ENCODE measurements at regions not wholly inside any gene's neighbourhood (a gene's known extent, or its start where the extent isn't known, plus 50 kb on each side); places are given as distances from the start of the nearest gene placed in this dataset.

DNA sequence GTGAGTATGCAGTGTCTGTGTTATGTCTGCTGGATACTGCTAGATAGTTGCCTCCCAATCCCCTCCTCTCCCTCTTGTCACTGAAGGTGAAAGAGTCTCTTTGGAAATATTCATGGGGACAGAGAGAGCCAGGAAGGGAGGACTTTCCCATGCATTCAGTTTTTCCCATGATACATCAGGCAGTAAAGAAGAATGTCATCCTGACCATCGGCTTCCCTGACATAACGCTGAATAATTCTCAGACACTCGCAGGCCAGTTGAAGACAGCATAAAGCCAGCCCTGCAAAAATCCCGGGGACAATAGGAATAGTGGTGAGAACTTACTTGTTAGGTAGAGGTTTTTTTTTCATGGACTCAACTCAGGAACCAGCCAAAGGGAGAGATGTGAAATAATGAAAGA is 58.1 kb downstream of the KLF4 start:
- no peak overlapping the region for H2AFZ ChIP-seq (ENCODE audit: low read length)
- no peaks in the 10 kb centered on the region for H3K4me1 ChIP-seq (ENCODE audit: insufficient read depth, low read length, poor library complexity, severe bottlenecking)
- TF ChIP-seq, protein P1, sequence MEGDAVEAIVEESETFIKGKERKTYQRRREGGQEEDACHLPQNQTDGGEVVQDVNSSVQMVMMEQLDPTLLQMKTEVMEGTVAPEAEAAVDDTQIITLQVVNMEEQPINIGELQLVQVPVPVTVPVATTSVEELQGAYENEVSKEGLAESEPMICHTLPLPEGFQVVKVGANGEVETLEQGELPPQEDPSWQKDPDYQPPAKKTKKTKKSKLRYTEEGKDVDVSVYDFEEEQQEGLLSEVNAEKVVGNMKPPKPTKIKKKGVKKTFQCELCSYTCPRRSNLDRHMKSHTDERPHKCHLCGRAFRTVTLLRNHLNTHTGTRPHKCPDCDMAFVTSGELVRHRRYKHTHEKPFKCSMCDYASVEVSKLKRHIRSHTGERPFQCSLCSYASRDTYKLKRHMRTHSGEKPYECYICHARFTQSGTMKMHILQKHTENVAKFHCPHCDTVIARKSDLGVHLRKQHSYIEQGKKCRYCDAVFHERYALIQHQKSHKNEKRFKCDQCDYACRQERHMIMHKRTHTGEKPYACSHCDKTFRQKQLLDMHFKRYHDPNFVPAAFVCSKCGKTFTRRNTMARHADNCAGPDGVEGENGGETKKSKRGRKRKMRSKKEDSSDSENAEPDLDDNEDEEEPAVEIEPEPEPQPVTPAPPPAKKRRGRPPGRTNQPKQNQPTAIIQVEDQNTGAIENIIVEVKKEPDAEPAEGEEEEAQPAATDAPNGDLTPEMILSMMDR (conservative IDR thresholded peaks at IDR 0.05; ENCODE audit: low read length): no peak
- no peak for TF ChIP-seq EZH2phosphoT487 (IDR thresholded peaks at IDR 0.05; ENCODE audit: borderline replicate concordance)
- no peaks in the 10 kb centered on the region for H3K9me3 ChIP-seq (ENCODE audit: insufficient read depth, low read depth, low read length)
- H3K79me2 ChIP-seq (ENCODE audit: insufficient read depth, low read length): no peaks in the 10 kb centered on the region
- no peak overlapping the region for H3K4me2 ChIP-seq (ENCODE audit: low read depth, low read length, poor library complexity, severe bottlenecking)
- H3K9ac ChIP-seq (ENCODE audit: low read depth, low read length, poor library complexity, severe bottlenecking): no peak overlapping the region
- no peaks in the 10 kb centered on the region for H4K20me1 ChIP-seq (ENCODE audit: insufficient read depth, low read length, poor library complexity, severe bottlenecking)
- no peaks in the 10 kb centered on the region for H3K9me2 ChIP-seq (replicated peaks; ENCODE audit: low read depth, low read length)
- no peaks in the 10 kb centered on the region for H3K36me3 ChIP-seq (ENCODE audit: insufficient read depth, low read length)
- H3K4me3 ChIP-seq (ENCODE audit: low read length, poor library complexity, severe bottlenecking): no peak overlapping the region
- no peaks in the 10 kb centered on the region for H3F3A ChIP-seq (ENCODE audit: low read depth)
- no peaks in the 10 kb centered on the region for H3K27me3 ChIP-seq (ENCODE audit: insufficient read depth, low read length, poor library complexity, severe bottlenecking)

DNA sequence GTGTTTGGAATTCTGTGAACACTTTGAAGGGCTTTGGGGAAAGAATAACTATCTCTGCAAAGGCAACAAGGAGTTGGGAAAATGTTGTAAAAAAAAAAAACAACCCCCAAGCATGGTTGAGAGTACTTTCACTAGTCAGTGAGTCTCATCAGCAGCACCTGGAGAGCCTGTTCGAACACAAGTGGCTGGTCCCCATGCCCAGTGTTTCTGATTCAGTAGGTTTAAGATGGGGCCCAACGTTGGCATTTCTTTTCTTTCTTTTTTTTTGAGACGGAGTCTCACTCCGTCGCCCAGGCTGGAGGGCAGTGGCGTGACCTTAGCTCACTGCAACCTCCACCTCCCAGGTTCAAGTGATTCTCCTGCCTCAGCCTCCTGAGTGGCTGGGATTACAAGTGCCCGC is 59.5 kb downstream of the KLF4 start:
- Histone ChIP-seq H3K4me3 (ENCODE audit: low read length, poor library complexity, severe bottlenecking) (no peak overlapping the region), H3K9ac (ENCODE audit: low read depth, low read length, poor library complexity, severe bottlenecking) (no peak overlapping the region), H2AFZ (ENCODE audit: low read length) (no peak overlapping the region), H3F3A (ENCODE audit: low read depth) (no peaks in the 10 kb centered on the region), H3K9me2 (replicated peaks; ENCODE audit: low read depth, low read length) (no peaks in the 10 kb centered on the region), H4K20me1 (ENCODE audit: insufficient read depth, low read length, poor library complexity, severe bottlenecking) (no peaks in the 10 kb centered on the region), H3K36me3 (ENCODE audit: insufficient read depth, low read length) (no peaks in the 10 kb centered on the region), H3K27me3 (ENCODE audit: insufficient read depth, low read length, poor library complexity, severe bottlenecking) (no peaks in the 10 kb centered on the region), H3K9me3 (ENCODE audit: insufficient read depth, low read depth, low read length) (no peaks in the 10 kb centered on the region), H3K79me2 (ENCODE audit: insufficient read depth, low read length) (no peaks in the 10 kb centered on the region), H3K4me1 (ENCODE audit: insufficient read depth, low read length, poor library complexity, severe bottlenecking) (no peaks in the 10 kb centered on the region), H3K4me2 (ENCODE audit: low read depth, low read length, poor library complexity, severe bottlenecking) (no peak overlapping the region)
- TF ChIP-seq, protein P1 (conservative IDR thresholded peaks at IDR 0.05; ENCODE audit: low read length): no peak
- TF ChIP-seq EZH2phosphoT487 (IDR thresholded peaks at IDR 0.05; ENCODE audit: borderline replicate concordance): no peak

DNA sequence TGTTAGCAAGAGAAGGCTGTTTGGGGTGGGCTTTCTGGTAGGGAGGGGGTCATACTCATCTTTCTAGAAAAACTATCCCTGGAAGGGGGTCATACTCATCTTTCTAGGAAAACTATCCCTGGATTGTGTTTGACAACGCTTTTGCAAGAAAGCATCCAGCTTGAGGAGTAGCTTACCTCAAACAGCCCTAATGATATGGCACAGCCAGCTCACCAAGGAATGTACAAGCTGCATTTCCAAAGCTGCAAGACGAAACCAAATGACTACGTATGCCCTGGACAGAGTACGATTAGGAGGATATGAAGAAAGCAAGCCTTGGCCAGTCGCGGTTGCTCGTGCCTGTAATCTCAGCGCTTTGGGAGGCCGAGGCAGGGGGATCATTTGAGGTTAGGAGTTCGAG is 63.4 kb downstream of the KLF4 start:
- no peak for TF ChIP-seq EZH2phosphoT487 (IDR thresholded peaks at IDR 0.05; ENCODE audit: borderline replicate concordance)
- TF ChIP-seq, protein P1 (conservative IDR thresholded peaks at IDR 0.05; ENCODE audit: low read length): no peak
- H3K4me1 ChIP-seq (ENCODE audit: insufficient read depth, low read length, poor library complexity, severe bottlenecking): no peaks in the 10 kb centered on the region
- H3K9me3 ChIP-seq (ENCODE audit: insufficient read depth, low read depth, low read length): no peaks in the 10 kb centered on the region
- no peak overlapping the region for H2AFZ ChIP-seq (ENCODE audit: low read length)
- H3F3A ChIP-seq (ENCODE audit: low read depth): no peaks in the 10 kb centered on the region
- no peak overlapping the region for H3K9ac ChIP-seq (ENCODE audit: low read depth, low read length, poor library complexity, severe bottlenecking)
- H3K4me2 ChIP-seq (ENCODE audit: low read depth, low read length, poor library complexity, severe bottlenecking): no peak overlapping the region
- H3K79me2 ChIP-seq (ENCODE audit: insufficient read depth, low read length): no peaks in the 10 kb centered on the region
- no peaks in the 10 kb centered on the region for H3K9me2 ChIP-seq (replicated peaks; ENCODE audit: low read depth, low read length)
- no peaks in the 10 kb centered on the region for H3K27me3 ChIP-seq (ENCODE audit: insufficient read depth, low read length, poor library complexity, severe bottlenecking)
- no peaks in the 10 kb centered on the region for H3K36me3 ChIP-seq (ENCODE audit: insufficient read depth, low read length)
- no peak overlapping the region for H3K4me3 ChIP-seq (ENCODE audit: low read length, poor library complexity, severe bottlenecking)
- H4K20me1 ChIP-seq (ENCODE audit: insufficient read depth, low read length, poor library complexity, severe bottlenecking): no peaks in the 10 kb centered on the region

Data from Loucy (cell line).